ENCODE measurements at regions not wholly inside any gene's neighbourhood (a gene's known extent, or its start where the extent isn't known, plus 50 kb on each side); places are given as distances from the start of the nearest gene placed in this dataset.

- no peak for TF ChIP-seq CTCF (IDR thresholded peaks at IDR 0.05; ENCODE audit: low read depth, low read length)
- TF ChIP-seq POLR2A (IDR thresholded peaks at IDR 0.05; ENCODE audit: extremely low read depth, insufficient read length) = no peak
- TF ChIP-seq MAX (IDR thresholded peaks at IDR 0.05; ENCODE audit: low read depth, low read length) = no peak
- no peak for TF ChIP-seq MYC (IDR thresholded peaks at IDR 0.05; ENCODE audit: low read depth, low read length)
Measured at GRCh38 chr6:8335896-8336295, 99.4 kb downstream of the SLC35B3 start.
